Kidney (tissue), 13 donors: ENCODE measurements at regions not wholly inside any gene's neighbourhood (a gene's known extent, or its start where the extent isn't known, plus 50 kb on each side); places are given as distances from the start of the nearest gene placed in this dataset.

Experiments used
- DNase-seq, 5 donors: peaks; one replicate each; pipeline ENCODE4 v3.0.0-alpha.2; 2013 to 2020
- FAIRE-seq: peaks from 2 replicates; lab custom pipeline; 2012; peaks lifted over from hg19 to GRCh38; lab: Jason Lieb, UNC
- H3K27ac ChIP-seq, 2 donors: one replicate each; pipeline ENCODE4 v1.7.0; 2013; ENCODE audit warnings: low read depth in 2 of 2, low read length in 2 of 2, inconsistent platforms in 1 of 2
- H3K27me3 ChIP-seq: one replicate; pipeline ENCODE4 v1.7.1; 2013; ENCODE audit warnings: low read length, inconsistent platforms; ENCODE audit not compliant: control insufficient read depth, insufficient read depth
- H3K36me3 ChIP-seq, 3 donors: one replicate each; pipeline versions ENCODE4 v1.7.0 to v1.7.1; 2013; ENCODE audit warnings: low read length in 3 of 3, control low read depth in 1 of 3, inconsistent platforms in 1 of 3; ENCODE audit not compliant: insufficient read depth in 3 of 3, control insufficient read depth in 2 of 3
- H3K4me1 ChIP-seq, 3 donors: one replicate each; pipeline versions ENCODE4 v1.7.0 to v1.7.1; 2013; ENCODE audit warnings: low read length in 3 of 3, inconsistent platforms in 1 of 3, low read depth in 1 of 3; ENCODE audit not compliant: control insufficient read depth in 2 of 3, insufficient read depth in 2 of 3
- H3K4me3 ChIP-seq, 3 donors: one replicate each; pipeline versions ENCODE4 v1.7.0 to v1.8.1; 2013; ENCODE audit warnings: low read length in 3 of 3, control low read depth in 1 of 3, inconsistent platforms in 1 of 3
- H3K9ac ChIP-seq, 3 donors: one replicate each; pipeline versions ENCODE4 v1.7.0 to v1.7.1; 2013; ENCODE audit warnings: low read length in 3 of 3, control low read depth in 1 of 3, inconsistent platforms in 1 of 3
- H3K9me3 ChIP-seq, 3 donors: one replicate each; pipeline versions ENCODE4 v1.7.0 to v1.7.1; 2013; ENCODE audit warnings: low read length in 3 of 3, control low read depth in 1 of 3, inconsistent platforms in 1 of 3; ENCODE audit not compliant: control insufficient read depth in 2 of 3, insufficient read depth in 1 of 3
- CTCF ChIP-seq: IDR thresholded peaks from 3 replicates; pipeline ENCODE4 v1.5.1; 2012; ENCODE audit warnings: mild to moderate bottlenecking, moderate library complexity, borderline replicate concordance; ENCODE audit not compliant: insufficient read depth; ENCODE audit errors: extremely low read depth
- intact Hi-C: fragments of 100-400 bp; cut with DNase I; formaldehyde crosslinking; loops from one replicate; pipeline ENCODE4 v1.11.1; 2022
- donor health status: control.
- donor health status: control.
- donor health status: control.
- donor health status: control.
- donor health status: control.
- donor health status: DM: yes; HTN: yes; CAD: no.
- donor health status: Normal renal cell carcinoma (clear cell type).

GRCh38 chr15:80334521-80334920 is 69.7 kb upstream of the ARNT2 start:
- no peak overlapping the region for H3K27ac ChIP-seq
- intact Hi-C loops = no loop called here

GRCh38 chr15:80339601-80340000 is 64.6 kb upstream of the ARNT2 start:
- no peaks in the 10 kb centered on the region for H3K27me3 ChIP-seq
- no peak overlapping the region for H3K4me3 ChIP-seq
- peaks cover 6 to 9% (median 6%) of the 10 kb centered on the region in 3 donors for H3K4me1 ChIP-seq
- no peak overlapping the region for H3K9ac ChIP-seq
- H3K27ac ChIP-seq = no peak overlapping the region
- H3K9me3 ChIP-seq = no peaks in the 10 kb centered on the region
- no peak for TF ChIP-seq CTCF
- no peaks in the 10 kb centered on the region for H3K36me3 ChIP-seq
- FAIRE-seq (no peak), DNase-seq (no peak)
- intact Hi-C loops = no loop called here

More at GRCh38 chr15:80334521-80334920, 69.7 kb upstream of the ARNT2 start:
- FAIRE-seq (no peak), DNase-seq (no peak)
- Histone ChIP-seq H3K9me3 (no peaks in the 10 kb centered on the region), H3K9ac (no peak overlapping the region), H3K27me3 (no peaks in the 10 kb centered on the region), H3K36me3 (no peaks in the 10 kb centered on the region), H3K4me3 (no peak overlapping the region), H3K4me1 (no peaks in the 10 kb centered on the region)
- no peak for TF ChIP-seq CTCF

DNA sequence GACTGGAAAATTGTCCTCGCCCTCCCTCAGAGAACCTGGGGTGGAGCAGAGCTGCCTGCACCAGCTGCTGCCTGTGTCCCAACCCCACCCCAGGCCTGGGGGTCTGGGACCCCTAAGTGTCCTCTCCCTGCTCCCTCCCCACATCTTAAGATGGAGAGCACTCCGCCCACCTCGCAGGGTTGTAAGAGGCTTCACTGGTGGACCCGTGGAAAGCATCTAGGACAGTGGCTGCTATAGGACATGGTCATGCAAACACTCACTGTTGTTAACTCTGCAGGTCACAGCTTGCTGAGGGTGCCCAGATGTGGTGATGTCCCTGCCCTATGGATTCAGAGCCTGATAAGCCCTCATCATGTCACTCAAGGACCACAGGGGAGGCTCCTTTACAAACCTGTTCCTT is 62.0 kb upstream of the ARNT2 start:
- Histone ChIP-seq H3K9ac (no peak overlapping the region), H3K9me3 (no peaks in the 10 kb centered on the region), H3K27ac (no peak overlapping the region), H3K4me1 (peaks cover 6 to 9% (median 6%) of the 10 kb centered on the region in 3 donors), H3K4me3 (no peak overlapping the region), H3K36me3 (no peaks in the 10 kb centered on the region), H3K27me3 (no peaks in the 10 kb centered on the region)
- TF ChIP-seq CTCF = no peak
- FAIRE-seq = no peak
- DNase-seq = no peak
- intact Hi-C loops = no loop called here

DNA sequence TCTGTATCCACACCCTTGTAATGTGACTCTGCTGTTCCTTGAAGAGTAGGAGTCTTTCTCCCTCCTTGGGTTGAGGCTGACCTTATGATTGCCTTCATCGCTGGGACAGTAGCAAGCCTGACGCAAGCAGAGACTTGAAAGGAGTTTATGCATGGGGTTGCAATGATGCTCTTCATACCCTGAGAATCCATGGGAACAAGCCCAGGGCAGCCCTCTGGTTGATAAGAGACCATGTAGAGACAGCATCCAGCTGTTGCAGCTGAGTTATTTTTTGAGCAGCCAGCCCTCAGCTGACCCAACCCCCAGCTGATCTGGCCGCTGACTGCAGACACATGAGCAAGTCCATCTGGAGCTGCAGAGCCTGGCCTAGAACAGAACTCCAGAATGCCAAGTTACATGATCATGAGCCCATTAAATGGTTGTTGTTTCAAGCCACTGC is 60.6 kb upstream of the ARNT2 start:
- no peak overlapping the region for H3K4me3 ChIP-seq
- no peaks in the 10 kb centered on the region for H3K9me3 ChIP-seq
- H3K4me1 ChIP-seq = peaks cover 6 to 9% (median 6%) of the 10 kb centered on the region in 3 donors
- H3K27me3 ChIP-seq = no peaks in the 10 kb centered on the region
- no peaks in the 10 kb centered on the region for H3K36me3 ChIP-seq
- no peak overlapping the region for H3K9ac ChIP-seq
- no peak for TF ChIP-seq CTCF
- peak; percentile 90 to 95 (median 93) for DNase-seq
- no peak overlapping the region for H3K27ac ChIP-seq
- intact Hi-C loops = no loop called here
- no peak for FAIRE-seq
